NK-92 treated with Interleukin-12 subunit alpha and Interleukin-12 subunit beta, amount 100 ng/mL, for 24 hours (cell line): ENCODE measurements at regions not wholly inside any gene's neighbourhood (a gene's known extent, or its start where the extent isn't known, plus 50 kb on each side); places are given as distances from the start of the nearest gene placed in this dataset.
"Not testable (repeated sequence)": the region's sequence is repeated elsewhere in the genome, so short reads cannot be mapped to it uniquely, and the experiment has no call there.

ENCODE experiments used
- DNase-seq: peaks from one replicate; lab custom pipeline; 2025; lab: John Stamatoyannopoulos, UW

DNA sequence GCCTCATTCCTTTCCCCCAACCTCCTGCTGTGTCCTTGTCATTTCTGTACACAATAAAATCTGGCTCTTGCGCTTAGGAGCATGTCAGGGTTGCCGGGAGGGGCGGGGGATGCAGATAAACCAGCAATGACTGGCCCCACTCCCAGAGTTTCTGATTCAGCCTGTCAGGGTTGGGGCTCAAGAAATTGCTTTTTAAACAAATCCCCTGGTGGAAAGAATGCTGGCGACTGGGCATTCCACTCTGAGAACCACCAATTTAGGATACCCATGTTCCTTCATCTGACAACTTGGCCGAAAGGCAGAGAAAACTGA, 376.4 kb downstream of the TCERG1L start:
- no peak for DNase-seq

DNA sequence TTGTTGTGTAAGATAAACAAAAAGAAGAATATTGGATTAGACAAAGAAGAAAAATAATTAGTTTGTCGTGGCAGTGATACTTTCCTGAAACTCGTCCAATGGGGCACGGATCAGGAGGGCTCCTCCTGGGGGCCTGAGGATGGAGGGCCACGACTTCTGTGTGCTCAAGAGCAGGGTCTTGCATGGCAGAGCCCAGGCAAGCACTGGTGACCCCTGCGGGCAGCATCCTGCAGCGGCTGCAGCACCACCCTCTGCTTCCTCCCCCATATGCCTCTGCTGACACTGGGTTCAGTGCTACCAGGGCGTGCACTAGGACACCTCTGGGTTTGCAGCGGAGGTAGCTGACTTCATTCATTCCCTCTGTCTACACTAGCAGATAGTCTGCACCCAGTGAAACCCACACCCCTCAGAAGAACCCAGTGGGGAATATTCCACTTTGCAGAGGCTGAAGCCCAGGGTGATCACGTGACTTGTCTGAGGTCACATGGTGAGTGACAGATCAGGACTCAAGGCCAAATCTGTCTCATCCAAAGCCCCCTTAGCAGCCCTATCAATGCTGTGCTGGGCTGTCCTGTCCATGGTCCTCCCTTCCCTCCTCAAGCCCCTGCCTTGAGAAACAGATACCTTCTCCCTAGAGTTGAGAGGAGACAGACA, 375.5 kb downstream of the TCERG1L start:
- DNase-seq: no peak

DNA sequence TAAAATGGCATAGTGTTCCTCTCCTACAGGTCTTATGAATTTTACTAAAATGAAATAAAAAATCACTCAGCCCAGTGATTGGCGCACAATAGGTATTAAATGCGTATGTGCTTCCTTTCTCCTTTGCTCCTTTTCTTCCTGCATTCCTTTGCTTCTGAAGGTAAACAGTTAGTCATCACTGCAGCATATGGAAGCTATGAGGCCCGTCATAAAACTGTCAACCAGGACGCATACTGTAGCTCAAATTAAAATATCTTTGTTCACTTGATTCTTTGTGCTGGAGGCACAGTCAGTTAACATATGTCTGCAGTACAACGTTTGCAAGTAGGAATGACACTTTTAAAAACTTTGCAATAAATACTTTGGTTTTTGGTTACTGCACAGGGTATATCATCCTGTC, 374.7 kb downstream of the TCERG1L start:
- no peak for DNase-seq

DNA sequence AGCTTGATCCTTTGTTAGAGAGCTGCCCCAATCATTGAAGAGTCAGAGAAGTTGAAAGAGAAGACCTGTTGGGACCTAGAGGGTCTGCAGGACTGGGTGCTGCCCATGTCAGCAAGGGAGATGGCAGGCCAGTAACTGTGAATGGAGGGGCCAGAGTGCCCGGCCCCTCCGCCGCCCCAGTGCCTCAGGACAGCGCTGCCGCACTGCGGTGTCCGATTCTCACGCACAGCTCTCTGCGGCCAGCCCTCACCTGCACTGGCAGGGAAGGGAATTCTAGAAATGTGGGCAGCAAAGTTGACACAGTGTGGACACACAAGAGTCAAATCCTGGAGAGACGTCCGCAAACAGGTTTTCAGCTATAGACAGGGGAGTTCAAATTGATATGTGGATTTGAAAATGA, 373.5 kb downstream of the TCERG1L start:
- DNase-seq: no peak

DNA sequence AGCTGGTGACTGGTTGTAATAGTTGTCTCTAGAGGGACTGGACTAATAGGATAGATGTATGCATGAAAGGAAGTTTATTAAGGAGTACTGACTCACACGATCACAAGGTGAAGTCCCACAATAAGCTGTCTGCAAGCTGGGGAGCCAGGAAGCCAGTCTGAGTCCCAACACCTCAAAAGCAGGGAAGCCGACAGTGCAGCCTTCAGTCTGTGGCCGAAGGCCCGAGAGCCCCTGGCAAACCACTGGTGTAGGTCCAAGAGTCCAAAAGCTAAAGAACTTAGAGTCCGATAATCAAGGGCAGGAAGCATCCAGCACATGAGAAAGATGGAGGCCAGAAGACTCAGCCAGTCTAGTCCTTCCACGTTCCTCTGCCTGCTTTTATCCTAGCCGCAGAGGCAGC, 372.6 kb downstream of the TCERG1L start:
- not testable (repeated sequence) for DNase-seq

DNA sequence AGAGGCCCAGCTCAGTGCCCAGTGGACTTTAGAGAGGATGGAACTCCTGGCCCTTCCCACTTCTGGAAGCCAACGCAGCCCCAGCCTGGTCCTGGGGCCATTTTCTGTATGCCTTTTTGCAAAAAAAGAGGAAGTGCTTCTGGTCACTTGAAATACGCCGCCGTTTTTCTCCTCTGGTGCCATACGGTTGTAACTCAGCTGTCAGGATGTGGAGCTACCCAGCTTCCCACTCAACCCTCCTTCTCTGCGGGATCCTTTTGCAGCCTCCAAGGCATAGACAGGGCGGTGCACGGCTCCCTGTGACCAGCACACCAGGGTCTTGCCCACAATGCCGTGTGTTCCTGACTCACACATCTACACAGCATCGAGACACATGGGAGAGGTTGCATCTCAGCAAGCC, 369.6 kb downstream of the TCERG1L start:
- DNase-seq: no peak

DNA sequence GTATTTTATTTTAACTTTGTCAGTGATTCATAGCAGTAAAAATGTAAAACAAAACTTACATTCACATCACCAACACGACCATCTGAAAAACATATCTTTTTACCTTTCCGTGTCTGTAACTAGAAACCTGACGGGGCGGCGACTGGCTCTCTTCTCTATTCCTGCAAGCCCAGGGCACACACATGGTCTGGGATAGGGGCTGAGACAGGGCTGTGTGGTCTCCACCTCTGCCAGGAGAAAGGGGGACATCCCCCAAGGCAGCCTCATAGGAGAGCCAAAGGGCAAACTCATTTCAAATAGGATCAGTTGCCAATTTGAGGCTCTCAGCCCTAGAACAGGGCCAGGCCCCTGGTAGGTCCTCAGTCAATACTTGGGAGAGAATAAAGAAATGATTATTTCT, 359.4 kb downstream of the TCERG1L start:
- DNase-seq: no peak

DNA sequence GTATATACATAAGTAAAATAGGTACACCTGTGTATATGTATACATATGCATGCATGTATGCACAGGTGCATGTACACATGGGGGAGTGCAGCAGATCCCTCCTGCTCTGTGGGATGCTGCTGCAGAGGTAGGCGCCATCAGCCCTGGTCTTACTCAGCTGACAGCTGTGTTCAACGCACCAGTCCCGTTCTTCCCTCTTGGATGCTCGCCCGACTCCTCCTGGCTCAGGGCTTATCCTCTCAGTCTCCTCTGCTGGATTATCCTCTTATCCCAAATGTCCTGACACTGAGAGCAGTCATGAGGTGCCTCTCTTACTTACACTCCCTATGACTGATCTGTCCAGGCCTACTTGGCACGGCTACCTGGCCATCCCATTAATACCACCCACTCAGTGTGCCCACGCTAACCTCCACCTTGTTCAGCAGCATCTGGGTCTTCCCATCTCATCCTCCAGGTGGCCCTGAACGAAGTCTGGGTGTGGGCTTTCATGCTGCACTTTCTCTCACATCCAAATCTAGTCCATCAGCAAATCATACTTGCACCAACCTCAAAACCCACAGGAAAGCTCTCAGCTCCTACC, 357.1 kb downstream of the TCERG1L start:
- DNase-seq: no peak

DNA sequence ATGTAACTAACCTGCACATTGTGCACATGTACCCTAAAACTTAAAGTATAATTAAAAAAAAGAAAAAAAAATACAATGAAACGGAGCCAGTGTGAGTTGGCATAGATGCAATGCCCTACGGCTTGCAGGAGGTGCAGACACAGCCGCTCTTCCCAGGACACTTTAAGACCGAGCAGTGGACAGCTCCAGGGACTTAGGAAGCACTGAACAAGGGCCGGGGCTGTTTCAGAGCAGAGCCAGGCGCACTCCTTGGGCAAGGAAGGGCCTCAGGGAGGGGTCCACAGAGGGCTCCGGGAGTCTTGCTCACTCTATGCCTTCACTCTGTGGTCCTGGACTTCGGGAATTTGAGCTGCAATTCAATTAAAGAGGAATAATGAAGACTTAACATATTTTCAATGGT, 355.3 kb downstream of the TCERG1L start:
- DNase-seq: no peak

DNA sequence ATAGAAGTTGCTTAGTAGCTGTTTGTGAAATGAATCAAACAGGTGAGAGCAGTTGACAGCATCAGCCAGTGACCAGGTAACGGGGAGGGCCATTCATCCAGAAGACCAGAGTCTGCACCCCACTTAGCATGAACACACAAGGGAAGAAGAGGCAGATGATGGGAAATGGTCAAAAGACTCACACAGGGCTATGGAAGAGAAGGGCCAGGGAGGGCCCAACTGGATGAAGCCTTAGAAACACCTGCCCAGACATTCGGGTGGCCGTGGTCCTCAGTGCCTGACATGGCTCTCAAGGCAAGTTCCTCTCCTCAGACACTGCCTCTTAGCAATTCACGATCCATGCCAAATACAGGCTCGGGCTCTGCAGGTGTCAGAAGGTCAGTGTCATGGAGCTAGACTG, 354.1 kb downstream of the TCERG1L start:
- DNase-seq: no peak

DNA sequence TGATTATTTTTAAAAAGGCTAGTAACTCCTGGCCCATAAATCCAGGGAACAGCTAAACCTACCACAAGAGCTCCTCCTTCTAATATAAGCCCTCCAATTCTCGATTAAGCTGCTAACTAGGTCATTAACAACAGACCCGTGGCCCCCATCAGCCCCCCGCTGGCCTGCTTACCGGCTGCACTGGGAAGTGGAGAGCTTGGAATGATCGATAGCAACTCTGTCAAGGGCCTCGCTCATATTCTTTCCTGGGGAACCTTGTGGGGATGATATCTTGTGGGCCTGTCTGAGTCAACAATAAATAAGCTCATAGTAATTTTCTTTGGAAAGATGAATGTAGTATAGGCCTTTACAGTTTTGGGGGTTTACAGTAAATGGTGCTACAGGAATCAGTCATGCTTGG, 353.5 kb downstream of the TCERG1L start:
- DNase-seq: no peak

DNA sequence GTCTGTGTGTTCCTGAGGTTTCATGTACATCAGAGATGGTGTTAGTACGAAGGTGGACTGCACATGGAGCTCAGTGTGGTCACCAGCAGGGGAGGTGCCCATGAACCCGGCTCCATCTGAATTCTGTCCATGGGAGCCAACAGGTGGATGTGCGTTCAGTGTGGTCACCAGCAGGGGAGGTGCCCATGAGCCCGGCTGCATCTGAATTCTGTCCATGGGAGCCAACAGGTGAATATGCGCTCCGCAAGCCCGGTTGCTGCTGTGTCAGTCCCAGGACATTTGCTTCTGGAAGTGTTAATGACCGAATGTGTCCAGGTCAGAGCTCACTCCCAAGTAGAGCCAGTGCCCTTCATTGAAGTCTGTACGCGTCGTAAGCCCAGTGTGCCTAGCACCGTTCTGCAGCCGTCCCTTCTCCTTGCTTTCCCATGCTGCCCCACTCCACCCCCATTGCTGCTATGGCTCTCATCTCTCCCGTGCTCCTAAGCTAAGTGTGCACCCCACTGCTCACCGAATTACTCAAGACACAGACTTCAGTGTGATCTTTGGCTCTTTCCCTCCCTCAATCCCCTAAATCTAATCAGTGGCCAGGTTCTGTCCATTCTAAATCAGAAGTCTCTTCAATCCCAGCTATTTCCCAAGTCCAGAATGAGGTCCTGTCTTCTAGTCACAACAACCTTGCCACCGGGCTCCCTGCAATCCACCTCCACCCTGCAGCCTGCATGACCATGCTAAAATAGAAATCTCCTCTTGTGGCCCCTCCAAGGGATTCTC, 352.4 kb downstream of the TCERG1L start:
- DNase-seq: no peak

DNA sequence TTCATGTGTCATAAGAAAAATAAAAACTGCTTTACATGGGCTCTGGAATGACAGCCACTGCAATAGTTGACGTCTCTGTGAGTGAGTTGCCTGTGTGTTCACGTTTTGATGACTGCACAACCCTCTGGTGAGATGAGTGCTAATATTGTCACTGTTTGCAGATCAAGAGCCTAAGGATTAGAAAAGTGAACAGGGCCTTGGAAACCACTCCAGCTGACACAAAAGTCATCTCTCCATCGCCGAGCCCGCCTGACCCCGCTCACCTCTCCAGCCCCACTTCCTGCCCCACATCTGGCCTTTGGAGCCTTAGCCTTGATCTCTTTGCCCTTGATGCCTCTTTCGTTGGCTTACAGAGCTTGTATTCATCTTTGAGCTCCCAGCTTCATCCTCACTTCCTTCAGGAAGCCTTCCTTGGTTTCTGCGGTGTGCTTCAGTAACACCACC, 351.7 kb downstream of the TCERG1L start:
- no peak for DNase-seq

DNA sequence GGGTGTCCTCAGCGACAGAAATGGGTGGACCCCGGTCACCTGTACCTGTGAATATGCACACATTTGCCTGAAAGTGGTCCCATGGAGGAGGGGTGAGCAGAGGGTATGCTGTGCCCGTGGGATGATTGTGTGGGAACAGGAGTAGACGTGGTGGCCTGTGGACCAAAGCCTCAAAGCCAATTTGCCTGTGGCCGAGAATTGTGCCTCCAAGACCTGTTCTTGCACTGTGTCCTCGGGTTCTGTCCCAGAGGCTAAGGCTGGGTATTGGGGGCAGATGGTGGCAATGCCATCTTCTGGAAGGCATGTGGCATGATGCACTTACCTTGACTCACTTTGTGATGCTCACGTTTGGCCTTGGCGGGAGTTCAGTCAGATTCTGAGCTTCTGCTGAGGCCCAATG, 351.0 kb downstream of the TCERG1L start:
- DNase-seq: no peak

DNA sequence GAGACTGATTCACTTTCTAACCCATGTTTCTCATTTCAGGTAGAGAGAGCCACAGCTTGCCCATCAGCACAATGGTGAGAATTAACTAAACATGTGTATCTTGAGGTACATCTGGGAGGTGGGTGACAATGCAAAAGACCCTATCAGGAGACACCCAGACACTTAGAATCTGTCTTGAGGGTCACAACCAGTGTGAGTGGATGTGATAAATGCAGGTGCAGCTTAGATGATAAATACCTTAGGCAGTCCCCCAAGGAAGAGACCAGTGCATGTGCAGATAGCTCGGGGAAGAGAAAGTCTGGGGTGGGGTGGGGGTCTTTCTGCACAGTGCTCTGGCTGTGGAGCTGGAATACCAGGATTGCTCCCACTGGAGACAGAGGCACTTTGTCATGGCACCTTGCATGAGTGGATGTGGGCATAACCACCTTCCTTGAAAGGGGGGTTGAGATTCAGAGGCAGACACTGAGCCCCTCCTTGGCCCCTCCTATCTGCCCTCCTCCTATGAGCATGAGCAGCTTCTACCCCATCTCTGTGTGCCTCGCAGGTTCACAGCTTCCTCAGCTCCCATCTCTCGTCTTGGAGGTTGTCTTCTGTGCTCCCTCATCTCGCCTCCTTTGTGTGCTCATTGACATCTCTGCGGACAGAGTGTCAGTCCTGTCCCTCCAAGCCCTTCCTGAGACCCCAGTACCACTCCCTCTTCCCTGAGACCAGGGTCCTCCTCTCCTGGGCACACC, 349.8 kb downstream of the TCERG1L start:
- no peak for DNase-seq

DNA sequence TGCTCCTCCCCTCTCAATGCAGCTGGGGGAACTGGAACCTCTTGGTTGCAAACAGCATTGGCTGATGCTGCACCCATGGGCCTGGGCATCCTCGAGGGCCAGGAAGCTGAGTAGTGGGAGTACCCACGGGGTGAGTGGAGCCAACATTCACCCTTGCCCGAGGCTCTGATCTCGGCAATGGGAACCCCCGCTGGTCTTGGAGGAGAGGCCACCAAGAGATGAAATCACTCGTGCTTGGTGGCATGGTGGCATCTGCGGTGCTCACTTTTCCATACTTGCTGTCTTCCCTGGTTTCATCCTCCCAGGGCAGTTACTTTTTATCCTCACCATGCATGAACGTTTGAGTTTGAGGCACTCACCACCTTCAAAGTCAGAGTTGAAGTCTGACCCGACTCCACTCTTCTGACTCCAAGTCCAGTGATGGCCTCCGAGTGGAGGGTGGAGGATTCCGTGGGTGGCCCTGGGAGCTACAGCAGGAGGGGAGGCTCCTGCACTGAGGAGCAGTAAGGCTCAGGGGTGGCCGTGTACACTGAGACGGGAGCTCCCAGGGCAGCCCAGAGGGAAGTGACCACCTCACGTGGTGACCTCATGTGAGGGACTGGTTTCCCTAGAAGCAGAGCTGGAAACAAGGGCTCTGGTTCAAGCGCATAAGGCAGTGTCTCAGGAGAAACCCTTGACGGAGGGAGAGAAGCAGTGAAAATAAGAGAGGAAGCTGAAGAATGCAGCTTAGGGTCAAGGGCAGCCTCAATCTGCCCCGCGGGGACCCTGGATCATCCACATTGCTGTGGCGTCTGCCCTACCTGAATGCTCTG, 349.1 kb downstream of the TCERG1L start:
- DNase-seq: no peak

DNA sequence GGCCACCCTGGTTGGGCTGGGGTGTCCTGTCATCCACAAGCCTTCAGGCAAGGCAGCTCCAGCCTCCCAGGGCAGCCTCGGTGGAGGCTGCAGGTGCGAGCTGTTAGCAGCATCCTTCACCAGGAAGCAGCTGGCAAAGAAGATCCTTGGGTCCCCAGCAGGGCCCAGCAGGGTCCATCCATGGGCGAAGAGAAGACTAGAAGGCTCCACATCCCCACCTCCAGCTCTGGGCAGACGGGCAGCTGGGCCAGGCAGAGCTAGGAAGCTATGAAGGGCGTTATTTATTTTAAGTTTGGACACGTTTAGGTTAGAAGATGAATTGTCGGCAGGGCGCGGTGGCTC, 348.5 kb downstream of the TCERG1L start:
- no peak for DNase-seq

DNA sequence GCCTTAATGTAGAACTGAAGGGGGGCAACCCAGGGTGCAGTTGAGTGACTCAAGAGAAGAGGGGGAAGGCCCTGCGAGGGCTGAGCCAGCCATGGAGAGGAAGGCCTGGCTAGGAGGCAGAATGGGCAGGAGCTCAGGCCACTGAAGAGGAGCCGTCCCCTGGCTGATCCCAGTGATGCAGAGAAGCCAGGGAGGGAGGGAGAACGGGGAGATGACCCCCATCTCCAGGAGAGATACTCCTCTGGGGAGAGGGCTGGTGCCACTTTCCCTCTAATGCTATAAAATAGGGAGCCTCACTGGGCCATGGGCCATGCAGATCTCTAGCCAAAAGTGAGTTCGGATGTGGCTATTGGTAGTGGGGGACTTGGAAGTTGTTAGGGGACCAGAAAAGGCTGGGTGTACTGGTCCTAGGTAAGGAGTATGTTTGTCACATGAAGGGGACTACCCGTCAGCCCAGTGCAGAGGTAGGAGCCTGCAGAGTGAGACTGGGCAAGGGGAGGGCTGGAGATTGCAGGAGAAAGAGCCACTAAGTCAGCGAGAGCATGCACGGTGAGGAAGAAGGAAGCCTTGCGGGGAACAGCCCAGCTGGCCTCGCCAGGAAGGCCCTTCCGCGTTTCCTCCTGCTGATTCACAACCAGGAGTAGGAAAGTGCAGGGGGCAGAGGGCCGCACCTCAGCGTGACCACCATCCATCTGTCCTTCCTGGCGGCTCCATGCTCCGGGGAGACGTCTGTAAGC, 347.6 kb downstream of the TCERG1L start:
- no peak for DNase-seq

DNA sequence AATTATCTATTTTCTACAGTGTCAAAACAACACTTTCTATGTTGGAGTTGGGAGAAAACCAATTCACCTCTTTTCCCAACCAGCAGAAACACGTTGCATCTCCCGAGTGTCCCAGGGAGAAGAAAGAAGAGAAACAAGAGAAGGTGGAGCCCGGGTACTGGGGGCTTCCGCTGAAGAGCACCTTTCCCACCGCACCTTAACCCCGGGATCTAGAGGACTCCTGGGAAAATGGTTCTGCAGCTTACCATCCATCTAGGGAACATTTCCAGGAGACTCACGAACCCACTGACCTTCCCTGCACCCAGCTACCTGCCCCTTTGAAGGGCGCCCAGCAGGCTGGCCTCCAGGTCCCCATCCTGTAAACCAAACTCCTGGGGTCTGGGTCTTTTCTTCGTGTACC, 346.8 kb downstream of the TCERG1L start:
- DNase-seq: no peak

DNA sequence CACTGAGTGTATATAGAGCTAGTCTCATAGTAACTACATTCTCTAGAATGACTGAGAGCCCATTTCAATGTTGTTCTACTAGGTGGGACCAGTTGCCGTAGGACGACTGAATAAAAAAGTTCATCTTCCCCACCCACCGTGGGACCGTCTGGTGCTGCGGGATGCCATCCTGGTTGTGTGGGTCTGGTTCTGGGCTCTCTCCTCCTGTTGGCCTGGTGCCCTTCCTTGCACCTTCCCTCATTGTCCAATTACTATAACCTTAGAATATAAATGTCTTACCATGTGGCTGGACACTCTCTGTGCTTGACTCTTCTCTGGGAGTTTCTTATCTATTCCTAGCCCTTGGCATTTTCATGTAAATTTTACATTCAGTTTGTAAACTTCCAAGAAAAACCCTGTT, 344.4 kb downstream of the TCERG1L start:
- DNase-seq: no peak

DNA sequence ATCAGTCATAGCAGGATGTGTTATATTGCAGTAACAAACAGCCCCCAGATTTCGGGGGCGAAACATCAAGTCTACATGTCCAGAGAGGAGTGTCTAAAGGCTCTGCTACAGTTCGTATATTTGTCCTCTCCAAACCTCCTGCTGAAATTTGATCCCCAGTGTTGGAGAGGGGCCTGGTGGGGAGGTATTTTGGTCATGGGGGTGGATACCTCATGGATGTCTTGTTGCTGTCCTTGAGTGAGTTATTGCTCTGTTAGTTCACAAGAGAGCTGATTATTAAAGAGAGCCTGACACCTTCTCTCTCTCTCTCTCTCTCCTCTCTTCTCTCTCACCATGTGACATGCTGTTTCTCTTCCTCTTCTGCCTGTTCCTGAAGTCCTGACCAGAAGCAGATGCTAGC, 343.7 kb downstream of the TCERG1L start:
- no peak for DNase-seq

DNA sequence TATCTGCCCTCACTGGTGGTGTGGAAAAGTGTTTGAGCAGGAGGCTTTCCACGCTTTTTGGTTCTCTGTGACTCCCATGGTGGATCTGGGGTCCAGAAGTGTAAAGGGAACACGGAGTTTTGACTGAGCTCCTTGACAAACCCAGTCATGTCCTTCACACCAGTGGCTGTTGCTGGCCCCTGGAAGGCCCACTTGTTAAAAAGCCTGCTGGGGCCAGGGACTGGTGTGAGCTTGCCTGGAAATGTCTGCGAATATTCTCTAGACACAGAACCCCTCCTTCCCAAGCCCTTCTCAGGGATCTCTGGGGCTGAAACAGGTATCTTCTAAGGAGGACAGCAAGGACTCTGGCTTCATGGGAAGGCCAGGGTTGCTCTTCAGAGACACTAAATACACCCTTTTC, 343.0 kb downstream of the TCERG1L start:
- DNase-seq: no peak
